ENCODE measurements at regions not wholly inside any gene's neighbourhood (a gene's known extent, or its start where the extent isn't known, plus 50 kb on each side); places are given as distances from the start of the nearest gene placed in this dataset.

- no peak for DNase-seq (ENCODE audit: low spot score)
These were observed 54.4 kb upstream of the IRF2 start for GRCh38 chr4:184528713-184529112.

GRCh38 chr4:184528051-184528450 lies 53.7 kb upstream of the IRF2 start:
- no peak for DNase-seq (ENCODE audit: low spot score)

DNA sequence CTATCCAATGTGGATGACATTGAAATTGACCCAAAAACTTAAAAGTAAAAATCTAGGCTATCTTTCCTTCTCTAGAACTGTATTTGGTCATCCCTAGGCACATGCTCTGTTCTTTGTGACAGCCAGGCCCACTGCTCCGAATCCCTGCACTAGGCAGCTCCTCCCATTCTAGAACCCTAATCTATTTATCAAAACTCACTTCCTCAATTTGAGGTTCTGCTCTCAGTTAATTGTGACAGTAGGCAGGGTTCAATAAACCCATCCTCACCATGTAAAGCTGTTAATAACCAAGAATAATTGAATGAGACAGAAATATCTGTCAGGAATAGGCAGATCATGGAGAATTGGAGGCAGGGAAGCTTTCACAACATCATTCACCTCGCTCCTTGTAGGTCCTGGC lies 51.9 kb upstream of the IRF2 start:
- no peak for DNase-seq (ENCODE audit: low spot score)

All from AG20443 (cell line).